ENCODE measurements at regions not wholly inside any gene's neighbourhood (a gene's known extent, or its start where the extent isn't known, plus 50 kb on each side); places are given as distances from the start of the nearest gene placed in this dataset.
"Not testable (repeated sequence)": the region's sequence is repeated elsewhere in the genome, so short reads cannot be mapped to it uniquely, and the experiment has no call there.

DNA sequence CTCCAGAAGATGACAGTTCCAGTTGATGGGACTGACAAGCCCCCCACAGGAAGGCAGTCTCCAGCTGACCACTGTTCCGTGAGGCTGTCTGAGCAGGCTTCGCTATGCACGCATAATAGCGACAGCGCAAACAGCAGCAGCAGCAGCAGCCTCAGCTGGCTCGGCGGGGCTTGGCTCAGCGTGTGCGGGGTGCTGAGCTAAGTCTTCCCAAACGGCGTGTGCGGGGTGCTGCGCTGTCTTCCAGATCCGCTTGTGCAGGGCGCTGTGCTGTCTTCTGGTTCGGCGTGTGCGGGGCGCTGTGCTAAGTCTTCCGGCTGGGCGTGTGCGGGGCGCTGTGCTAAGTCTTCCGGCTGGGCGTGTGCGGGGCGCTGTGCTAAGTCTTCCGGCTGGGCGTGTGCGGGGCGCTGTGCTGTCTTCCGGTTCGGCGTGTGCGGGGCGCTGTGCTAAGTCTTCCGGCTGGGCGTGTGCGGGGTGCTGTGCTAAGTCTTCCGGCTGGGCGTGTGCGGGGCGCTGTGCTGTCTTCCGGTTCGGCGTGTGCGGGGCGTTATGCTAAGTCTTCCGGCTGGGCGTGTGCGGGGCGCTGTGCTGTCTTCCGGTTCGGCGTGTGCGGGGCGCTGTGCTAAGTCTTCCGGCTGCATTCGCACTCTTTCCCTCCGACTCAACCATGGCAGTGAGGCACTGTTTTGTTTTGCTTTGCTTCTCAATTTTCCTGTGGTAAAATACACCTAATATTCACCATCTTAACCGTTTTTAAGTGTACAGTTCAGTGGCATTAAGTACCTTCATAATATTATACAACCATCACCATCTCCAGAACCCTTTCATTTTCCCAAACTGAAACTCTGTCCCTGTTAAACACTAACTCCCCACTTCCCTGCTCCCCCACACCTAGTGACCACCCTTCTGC, 156.1 kb downstream of the BMP7 start:
- not testable (repeated sequence) for DNase-seq

DNA sequence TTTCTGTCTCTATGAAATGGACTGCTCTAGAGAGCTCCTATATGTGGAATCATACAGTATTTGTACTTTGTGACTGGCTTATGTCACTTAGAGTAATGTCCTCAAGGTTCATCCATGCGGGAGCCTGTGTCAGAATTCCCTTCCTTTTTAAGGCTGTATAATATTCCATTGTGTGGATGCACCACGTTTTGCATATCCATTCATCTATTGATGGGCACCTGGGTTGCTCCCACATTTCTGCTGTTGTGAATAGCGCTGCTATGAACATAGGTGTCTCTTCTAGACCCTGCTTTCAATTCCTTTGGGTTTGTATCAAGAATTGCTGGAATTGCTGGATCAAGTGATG, 155.4 kb downstream of the BMP7 start:
- DNase-seq, result no peak

DNA sequence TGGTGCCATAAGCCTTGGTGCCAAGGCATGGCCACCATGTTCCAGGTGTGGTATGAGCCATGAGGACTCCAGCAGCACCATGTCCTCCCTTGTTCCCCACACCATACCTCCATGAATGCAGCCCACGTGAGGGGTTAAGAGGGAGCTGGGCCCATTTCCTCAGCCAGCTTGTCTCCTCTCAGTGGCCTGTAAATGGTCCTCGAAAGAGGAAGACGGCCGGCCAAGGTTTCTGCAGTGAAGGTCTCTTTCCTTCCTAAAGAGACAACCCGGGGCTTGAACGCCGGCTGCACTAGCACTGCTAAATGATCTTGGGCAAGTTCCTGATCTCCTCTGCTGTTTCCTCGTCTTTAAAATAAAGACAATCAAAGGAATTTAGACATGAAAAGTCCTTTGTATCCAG, 154.0 kb downstream of the BMP7 start:
- DNase-seq, result no peak

DNA sequence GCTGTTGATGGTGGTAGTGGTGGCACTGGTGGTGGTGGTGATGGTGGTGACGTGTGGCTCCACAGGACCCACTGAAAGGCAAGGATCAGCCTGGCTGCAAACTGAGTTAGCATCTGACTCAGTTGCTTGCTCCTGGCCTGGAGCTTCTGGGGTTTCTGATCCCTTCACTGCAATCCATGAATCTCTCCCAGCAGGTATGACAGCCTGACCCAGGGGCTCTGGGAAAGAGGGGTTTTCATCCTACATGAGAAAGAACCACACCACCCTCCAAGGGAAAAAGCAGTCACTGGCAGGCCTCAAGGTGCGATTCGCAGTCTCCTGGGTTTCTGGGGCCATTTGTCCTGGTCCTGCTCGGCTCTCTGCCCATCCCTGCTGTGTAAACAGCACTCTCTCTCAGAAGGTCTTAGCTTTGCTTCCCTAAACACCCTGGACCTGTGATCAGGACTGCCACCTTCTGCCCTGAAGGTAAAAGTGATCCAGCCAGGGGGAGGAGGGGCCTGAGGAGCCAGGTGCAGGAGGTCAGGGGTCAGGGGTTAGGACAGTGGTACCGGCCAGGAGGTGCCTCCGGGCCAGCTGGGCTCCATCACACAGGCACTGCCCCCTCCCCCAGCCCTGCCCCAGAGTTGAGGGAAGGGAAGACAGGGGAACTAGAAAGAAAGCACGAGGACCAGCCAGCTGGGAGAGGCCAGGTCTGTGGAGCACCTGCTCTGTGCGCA, 152.0 kb downstream of the BMP7 start:
- no peak for DNase-seq

DNA sequence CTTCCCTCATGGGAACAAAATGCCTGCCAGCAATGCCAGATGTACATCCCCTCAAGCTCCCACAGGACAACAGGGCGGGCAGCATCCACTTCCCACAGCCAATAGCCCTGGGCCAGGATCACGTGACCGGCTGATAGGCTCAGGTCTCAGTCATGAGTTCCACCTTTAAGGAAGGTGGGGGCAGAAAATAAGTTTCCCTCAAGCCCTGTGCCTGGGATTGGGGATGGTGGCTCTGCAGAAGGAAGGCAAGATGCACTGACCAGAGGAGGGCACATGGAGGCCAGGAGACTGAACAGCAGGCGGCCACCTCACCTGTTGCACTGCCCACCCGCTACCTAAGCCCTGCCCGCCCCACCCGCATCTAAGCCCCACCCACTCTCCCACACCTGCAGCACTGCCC, 149.1 kb downstream of the BMP7 start:
- DNase-seq, result no peak

DNA sequence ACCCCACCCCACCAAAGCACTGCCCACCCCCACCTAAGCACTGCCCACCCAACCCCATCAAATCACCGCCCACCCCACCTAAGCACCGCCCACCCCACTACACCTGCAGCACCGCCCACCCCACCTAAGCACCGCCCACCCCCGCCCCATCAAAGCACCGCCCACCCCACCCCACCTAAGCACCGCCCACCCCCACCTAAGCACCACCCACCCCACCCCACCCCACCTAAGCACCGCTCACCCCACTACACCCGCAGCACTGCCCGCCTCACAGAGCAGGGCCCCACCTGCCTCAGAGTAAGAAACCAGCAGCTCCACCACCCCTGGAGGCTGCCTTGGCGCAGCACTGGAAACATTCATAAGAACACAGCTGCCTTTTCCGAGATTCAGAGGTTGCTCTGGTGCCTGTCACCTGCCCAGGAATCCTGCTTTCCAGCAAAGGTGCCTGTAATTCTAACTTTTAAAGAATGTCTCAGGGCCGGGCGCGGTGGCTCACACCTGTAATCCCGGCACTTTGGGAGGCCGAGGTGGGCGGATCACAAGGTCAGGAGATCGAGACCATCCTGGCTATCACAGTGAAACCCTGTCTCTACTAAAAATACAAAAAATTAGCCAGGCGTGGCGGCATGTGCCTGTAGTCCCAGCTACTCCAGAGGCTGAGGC, 148.2 kb downstream of the BMP7 start:
- DNase-seq, result no peak
